Erythroblast (primary cell): ENCODE measurements at regions not wholly inside any gene's neighbourhood (a gene's known extent, or its start where the extent isn't known, plus 50 kb on each side); places are given as distances from the start of the nearest gene placed in this dataset.

Experiments used
- GATA1 ChIP-seq: IDR thresholded peaks from 2 replicates; pipeline ENCODE4 v1.6.1; 2011; ENCODE audit warnings: low read depth, mild to moderate bottlenecking, control low read depth, low read length, moderate library complexity
- POLR2A ChIP-seq: IDR thresholded peaks from 2 replicates; pipeline ENCODE4 v1.6.1; 2011; ENCODE audit warnings: mild to moderate bottlenecking, low read length

GRCh38 chr5:89710006-89710405 is 699.5 kb downstream of the CETN3 start:
- TF ChIP-seq POLR2A (no peak), GATA1 (no peak)
